ENCODE measurements at regions not wholly inside any gene's neighbourhood (a gene's known extent, or its start where the extent isn't known, plus 50 kb on each side); places are given as distances from the start of the nearest gene placed in this dataset.
A peak's percentile ranks its signal among the peaks of the same experiment; 100 is the strongest.

GRCh38 chr4:138406876-138407275 lies 164.7 kb upstream of the SLC7A11 start:
- ATAC-seq (peak in 1 of 2 donors; percentile 43), DNase-seq (no peak)
- H3K27ac ChIP-seq = no peak overlapping the region
- no peaks in the 10 kb centered on the region for H3K36me3 ChIP-seq
- H3K27me3 ChIP-seq (ENCODE audit: low read depth) = no peaks in the 10 kb centered on the region
- TF ChIP-seq, protein P1, sequence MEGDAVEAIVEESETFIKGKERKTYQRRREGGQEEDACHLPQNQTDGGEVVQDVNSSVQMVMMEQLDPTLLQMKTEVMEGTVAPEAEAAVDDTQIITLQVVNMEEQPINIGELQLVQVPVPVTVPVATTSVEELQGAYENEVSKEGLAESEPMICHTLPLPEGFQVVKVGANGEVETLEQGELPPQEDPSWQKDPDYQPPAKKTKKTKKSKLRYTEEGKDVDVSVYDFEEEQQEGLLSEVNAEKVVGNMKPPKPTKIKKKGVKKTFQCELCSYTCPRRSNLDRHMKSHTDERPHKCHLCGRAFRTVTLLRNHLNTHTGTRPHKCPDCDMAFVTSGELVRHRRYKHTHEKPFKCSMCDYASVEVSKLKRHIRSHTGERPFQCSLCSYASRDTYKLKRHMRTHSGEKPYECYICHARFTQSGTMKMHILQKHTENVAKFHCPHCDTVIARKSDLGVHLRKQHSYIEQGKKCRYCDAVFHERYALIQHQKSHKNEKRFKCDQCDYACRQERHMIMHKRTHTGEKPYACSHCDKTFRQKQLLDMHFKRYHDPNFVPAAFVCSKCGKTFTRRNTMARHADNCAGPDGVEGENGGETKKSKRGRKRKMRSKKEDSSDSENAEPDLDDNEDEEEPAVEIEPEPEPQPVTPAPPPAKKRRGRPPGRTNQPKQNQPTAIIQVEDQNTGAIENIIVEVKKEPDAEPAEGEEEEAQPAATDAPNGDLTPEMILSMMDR (IDR thresholded peaks at IDR 0.05) = no peak
- H3K4me3 ChIP-seq = no peak overlapping the region
- no peaks in the 10 kb centered on the region for H3K9me3 ChIP-seq
- peaks cover 8% of the 10 kb centered on the region for H3K4me1 ChIP-seq
- intact Hi-C loops (cut with DNase I) = no loop called here

DNA sequence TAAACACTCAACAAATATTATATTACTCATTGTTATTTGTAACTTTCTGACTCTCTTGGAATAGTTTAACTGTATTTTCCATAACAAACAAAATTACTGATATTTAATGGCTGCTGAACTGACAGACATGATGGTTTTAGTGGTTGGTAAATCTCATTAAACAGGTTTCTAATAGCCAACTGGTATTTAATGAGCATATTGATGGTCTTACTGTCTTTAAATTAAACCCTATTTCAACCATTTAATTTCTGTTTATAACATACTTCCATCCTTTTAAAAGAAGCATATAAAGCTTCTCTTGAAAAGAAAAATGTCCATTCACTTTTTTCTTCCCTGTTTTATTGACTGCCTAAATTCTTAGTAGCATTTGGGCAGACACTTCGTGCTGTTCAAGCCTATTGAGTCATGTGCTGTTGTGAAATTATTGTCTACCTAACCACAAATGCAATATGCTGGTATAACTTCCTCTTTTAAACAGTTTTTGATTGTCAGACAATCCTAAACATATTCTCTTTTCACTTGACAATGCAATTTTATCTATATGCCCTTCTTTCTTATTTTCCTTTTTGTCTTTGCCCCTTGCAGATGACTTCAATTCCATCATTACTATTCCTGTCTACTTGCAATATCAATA lies 163.9 kb upstream of the SLC7A11 start:
- Histone ChIP-seq H3K27me3 (ENCODE audit: low read depth) (no peaks in the 10 kb centered on the region), H3K4me3 (no peak overlapping the region), H3K27ac (no peak overlapping the region), H3K4me1 (peaks cover 8% of the 10 kb centered on the region), H3K9me3 (no peaks in the 10 kb centered on the region), H3K36me3 (no peaks in the 10 kb centered on the region)
- TF ChIP-seq, protein P1 (IDR thresholded peaks at IDR 0.05) = no peak
- intact Hi-C loops (cut with DNase I) = no loop called here
- ATAC-seq = peak; percentile 70 to 75
- no peak for DNase-seq

- no peaks in the 10 kb centered on the region for H3K27me3 ChIP-seq (ENCODE audit: low read depth)
- no peaks in the 10 kb centered on the region for H3K9me3 ChIP-seq
- intact Hi-C loops (cut with DNase I) = no loop called here
- ATAC-seq (peak; percentile 17 to 35), DNase-seq (no peak)
- H3K4me1 ChIP-seq = peaks cover 8% of the 10 kb centered on the region
- TF ChIP-seq, protein P1 (IDR thresholded peaks at IDR 0.05) = no peak
- H3K27ac ChIP-seq = no peak overlapping the region
- H3K36me3 ChIP-seq = no peaks in the 10 kb centered on the region
- no peak overlapping the region for H3K4me3 ChIP-seq
These were observed 163.3 kb upstream of the SLC7A11 start for GRCh38 chr4:138405466-138405891.

DNA sequence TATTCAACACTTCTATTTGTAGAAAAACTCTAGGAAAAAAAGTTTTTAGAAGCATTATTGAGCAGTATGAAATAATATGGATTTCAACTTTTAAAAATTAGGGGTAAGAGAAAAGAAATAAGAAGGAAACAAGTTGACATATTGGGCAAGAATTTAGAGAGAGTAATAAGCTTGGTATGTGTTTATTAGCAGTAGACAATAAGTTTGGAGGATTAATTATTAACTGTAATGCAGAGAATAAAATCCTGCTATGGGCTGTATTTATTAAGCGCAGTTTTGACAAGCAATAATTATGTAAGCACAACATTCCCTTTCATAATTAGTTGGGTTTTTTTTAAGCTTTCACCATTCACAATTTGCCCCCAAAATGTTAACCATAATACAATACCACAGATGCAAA lies 162.7 kb upstream of the SLC7A11 start:
- ATAC-seq = no peak
- Histone ChIP-seq H3K4me3 (no peak overlapping the region), H3K9me3 (no peaks in the 10 kb centered on the region), H3K36me3 (no peaks in the 10 kb centered on the region), H3K27ac (no peak overlapping the region), H3K4me1 (peaks cover 8% of the 10 kb centered on the region), H3K27me3 (ENCODE audit: low read depth) (no peaks in the 10 kb centered on the region)
- TF ChIP-seq, protein P1 (IDR thresholded peaks at IDR 0.05) = no peak
- intact Hi-C loops (cut with DNase I) = no loop called here
- no peak for DNase-seq

DNA sequence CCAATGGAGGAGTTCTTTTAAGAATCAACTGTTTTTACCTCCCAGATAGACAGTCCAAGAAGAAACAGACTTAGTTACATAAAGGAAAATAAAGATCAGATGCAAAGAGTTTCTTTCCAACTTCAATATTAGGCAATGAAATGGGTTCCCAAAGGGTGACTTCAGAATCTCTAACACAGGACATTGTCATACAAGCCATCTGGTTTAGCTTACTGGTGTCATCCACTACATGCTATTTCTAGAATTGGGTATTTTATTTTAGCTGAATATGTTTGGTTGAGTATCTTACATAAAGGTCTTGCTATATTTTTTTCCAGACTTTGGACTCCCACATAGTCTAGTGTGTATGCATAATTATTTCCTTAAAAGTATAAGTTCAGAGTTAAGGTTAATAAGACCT lies 162.1 kb upstream of the SLC7A11 start:
- intact Hi-C loops (cut with DNase I) = no loop called here

More for the DNA sequence above, 162.1 kb upstream of the SLC7A11 start:
- ATAC-seq = no peak
- H3K36me3 ChIP-seq = no peaks in the 10 kb centered on the region
- peaks cover 8% of the 10 kb centered on the region for H3K4me1 ChIP-seq
- no peak overlapping the region for H3K27ac ChIP-seq
- no peaks in the 10 kb centered on the region for H3K9me3 ChIP-seq
- H3K4me3 ChIP-seq = no peak overlapping the region
- H3K27me3 ChIP-seq (ENCODE audit: low read depth) = no peaks in the 10 kb centered on the region
- TF ChIP-seq, protein P1 (IDR thresholded peaks at IDR 0.05) = no peak
- DNase-seq = no peak

Measured in lower lobe of right lung (tissue), 2 donors.